ENCODE measurements at regions not wholly inside any gene's neighbourhood (a gene's known extent, or its start where the extent isn't known, plus 50 kb on each side); places are given as distances from the start of the nearest gene placed in this dataset.

DNA sequence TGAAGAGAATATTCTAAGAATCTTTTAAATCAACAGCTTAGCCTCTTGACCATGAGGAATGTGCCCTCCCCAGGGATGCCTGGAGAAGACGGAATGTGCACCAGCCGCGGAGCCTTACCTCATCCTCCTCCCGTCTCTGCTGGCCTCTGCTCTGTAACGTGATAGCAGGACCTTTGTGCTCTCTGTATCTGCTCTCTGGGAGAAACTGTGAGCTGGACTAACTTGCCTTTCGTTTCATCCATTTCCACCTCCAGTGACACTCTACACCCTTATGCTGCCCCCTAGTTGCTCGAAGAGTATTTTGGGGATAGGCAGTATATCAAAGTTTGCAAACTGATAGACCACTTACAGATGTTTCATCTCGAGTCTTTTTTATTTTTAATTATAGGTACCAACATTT, 141.4 kb downstream of the NPR3 start:
- ATAC-seq (no peak), FAIRE-seq (no peak), DNase-seq (ENCODE audit: extremely low read depth in 1 of 4, low spot score in 3 of 4) (no peak)
- Histone ChIP-seq H3K4me3 (no peak overlapping the region), H4K20me1 (replicated peaks; ENCODE audit: control insufficient read depth, insufficient read depth, low read length) (no peaks in the 10 kb centered on the region), H3K4me1 (replicated peaks in 1 of 2; ENCODE audit: control insufficient read depth in 2 of 2, insufficient read depth in 2 of 2, low read length in 2 of 2) (no peaks in the 10 kb centered on the region), H3K79me2 (ENCODE audit: control insufficient read depth, insufficient read depth, low read length) (no peaks in the 10 kb centered on the region), H3K27ac (ENCODE audit: extremely low read depth, low read depth, low read length) (no peak overlapping the region), H3K27me3 (ENCODE audit: control insufficient read depth in 2 of 2, insufficient read depth in 2 of 2, low read length in 2 of 2) (no peaks in the 10 kb centered on the region), H3K9ac (ENCODE audit: insufficient read depth in 1 of 2, low read depth in 2 of 2, low read length in 2 of 2) (no peak overlapping the region), H3K9me1 (ENCODE audit: control insufficient read depth, insufficient read depth, low read length) (no peaks in the 10 kb centered on the region), H2AFZ (ENCODE audit: low read depth, low read length) (no peak overlapping the region), H3K36me3 (ENCODE audit: control insufficient read depth, insufficient read depth, low read length) (no peaks in the 10 kb centered on the region), H3K4me2 (ENCODE audit: insufficient read depth, low read length) (no peak overlapping the region), H3K9me3 (replicated peaks; ENCODE audit: control insufficient read depth, insufficient read depth, low read depth, low read length) (peaks cover 7% of the 10 kb centered on the region)
- intact Hi-C loops (cut with micrococcal nuclease) (no loop called here), in situ Hi-C loops (cut with MboI) (no loop called here)
- TF ChIP-seq THRB (CRISPR knock-in tag; conservative IDR thresholded peaks at IDR 0.05) (no peak), SETDB1 (IDR thresholded peaks at IDR 0.05; ENCODE audit: low read length) (no peak), SMARCA4 (IDR thresholded peaks at IDR 0.05) (no peak), NBN (IDR thresholded peaks at IDR 0.05; ENCODE audit: low read depth) (no peak)
- WGBS (ENCODE audit: insufficient coverage, low coverage, missing lambda C conversion rate): under 1% methylated on average over 8 of the region's 8 CpGs
- POLR2A ChIA-PET: no interaction called here
- no TSS peak for BruUV-seq (replicated peaks)
- CTCF ChIA-PET (ENCODE audit: low intra/inter-chr PET ratio): no interaction called here

GRCh38 chr5:32852976-32853375, 141.9 kb downstream of the NPR3 start:
- Histone ChIP-seq H3K4me2 (ENCODE audit: insufficient read depth, low read length) (no peak overlapping the region), H2AFZ (ENCODE audit: low read depth, low read length) (no peak overlapping the region), H3K27ac (ENCODE audit: extremely low read depth, low read depth, low read length) (no peak overlapping the region), H3K36me3 (ENCODE audit: control insufficient read depth, insufficient read depth, low read length) (no peaks in the 10 kb centered on the region), H4K20me1 (replicated peaks; ENCODE audit: control insufficient read depth, insufficient read depth, low read length) (no peaks in the 10 kb centered on the region), H3K9ac (ENCODE audit: insufficient read depth in 1 of 2, low read depth in 2 of 2, low read length in 2 of 2) (no peak overlapping the region), H3K4me3 (no peak overlapping the region), H3K27me3 (ENCODE audit: control insufficient read depth in 2 of 2, insufficient read depth in 2 of 2, low read length in 2 of 2) (no peaks in the 10 kb centered on the region), H3K9me3 (replicated peaks; ENCODE audit: control insufficient read depth, insufficient read depth, low read depth, low read length) (peaks cover 7% of the 10 kb centered on the region), H3K4me1 (replicated peaks in 1 of 2; ENCODE audit: control insufficient read depth in 2 of 2, insufficient read depth in 2 of 2, low read length in 2 of 2) (no peaks in the 10 kb centered on the region), H3K79me2 (ENCODE audit: control insufficient read depth, insufficient read depth, low read length) (no peaks in the 10 kb centered on the region), H3K9me1 (ENCODE audit: control insufficient read depth, insufficient read depth, low read length) (no peaks in the 10 kb centered on the region)
- intact Hi-C loops (cut with micrococcal nuclease): no loop called here
- ChIA-PET POLR2A (no interaction called here), CTCF (ENCODE audit: low intra/inter-chr PET ratio) (no interaction called here)
- DNase-seq (ENCODE audit: extremely low read depth in 1 of 4, low spot score in 3 of 4) (no peak), FAIRE-seq (no peak), ATAC-seq (no peak)
- no TSS peak for BruUV-seq (replicated peaks)
- 0% methylated on average over 1 of the region's 1 CpG for WGBS (ENCODE audit: insufficient coverage, low coverage, missing lambda C conversion rate)
- in situ Hi-C loops (cut with MboI): no loop called here
- no peak for TF ChIP-seq ATF3 (IDR thresholded peaks at IDR 0.05)
- TF ChIP-seq ATF3 (CRISPR knock-in tag; conservative IDR thresholded peaks at IDR 0.05): no peak
- TF ChIP-seq, protein P1, sequence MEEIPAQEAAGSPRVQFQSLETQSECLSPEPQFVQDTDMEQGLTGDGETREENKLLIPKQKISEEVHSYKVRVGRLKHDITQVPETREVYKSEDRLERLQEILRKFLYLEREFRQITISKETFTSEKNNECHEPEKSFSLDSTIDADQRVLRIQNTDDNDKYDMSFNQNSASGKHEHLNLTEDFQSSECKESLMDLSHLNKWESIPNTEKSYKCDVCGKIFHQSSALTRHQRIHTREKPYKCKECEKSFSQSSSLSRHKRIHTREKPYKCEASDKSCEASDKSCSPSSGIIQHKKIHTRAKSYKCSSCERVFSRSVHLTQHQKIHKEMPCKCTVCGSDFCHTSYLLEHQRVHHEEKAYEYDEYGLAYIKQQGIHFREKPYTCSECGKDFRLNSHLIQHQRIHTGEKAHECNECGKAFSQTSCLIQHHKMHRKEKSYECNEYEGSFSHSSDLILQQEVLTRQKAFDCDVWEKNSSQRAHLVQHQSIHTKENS (CRISPR knock-in tag; IDR thresholded peaks at IDR 0.05): no peak
- no peak for TF ChIP-seq NFIC (IDR thresholded peaks at IDR 0.05)
- no peak for TF ChIP-seq BRCA1 (IDR thresholded peaks at IDR 0.05)
- TF ChIP-seq BRCA1 (CRISPR knock-in tag; IDR thresholded peaks at IDR 0.05): no peak
- TF ChIP-seq DIDO1 (tag; IDR thresholded peaks at IDR 0.05; ENCODE audit: low read depth): no peak
- no peak for TF ChIP-seq RHOXF2B (CRISPR knock-in tag; conservative IDR thresholded peaks at IDR 0.05)
- TF ChIP-seq, protein P2, sequence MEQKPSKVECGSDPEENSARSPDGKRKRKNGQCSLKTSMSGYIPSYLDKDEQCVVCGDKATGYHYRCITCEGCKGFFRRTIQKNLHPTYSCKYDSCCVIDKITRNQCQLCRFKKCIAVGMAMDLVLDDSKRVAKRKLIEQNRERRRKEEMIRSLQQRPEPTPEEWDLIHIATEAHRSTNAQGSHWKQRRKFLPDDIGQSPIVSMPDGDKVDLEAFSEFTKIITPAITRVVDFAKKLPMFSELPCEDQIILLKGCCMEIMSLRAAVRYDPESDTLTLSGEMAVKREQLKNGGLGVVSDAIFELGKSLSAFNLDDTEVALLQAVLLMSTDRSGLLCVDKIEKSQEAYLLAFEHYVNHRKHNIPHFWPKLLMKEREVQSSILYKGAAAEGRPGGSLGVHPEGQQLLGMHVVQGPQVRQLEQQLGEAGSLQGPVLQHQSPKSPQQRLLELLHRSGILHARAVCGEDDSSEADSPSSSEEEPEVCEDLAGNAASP (IDR thresholded peaks at IDR 0.05): no peak
- TF ChIP-seq SMARCC2 (IDR thresholded peaks at IDR 0.05; ENCODE audit: low read depth): no peak
- TF ChIP-seq CBFA2T3 (IDR thresholded peaks at IDR 0.05): no peak
